HFFc6 (cell line): ENCODE measurements at regions not wholly inside any gene's neighbourhood (a gene's known extent, or its start where the extent isn't known, plus 50 kb on each side); places are given as distances from the start of the nearest gene placed in this dataset.

Source experiments
- DNase-seq: peaks from one replicate; pipeline ENCODE4 v3.0.0-alpha.2; 2018
- H3K27ac Mint-ChIP-seq: 2 replicates; pipeline ENCODE4 v1.8.0; 2020; ENCODE audit warnings: mild to moderate bottlenecking, mixed read lengths
- H3K27me3 Mint-ChIP-seq: 2 replicates; pipeline ENCODE4 v1.8.0; 2021; ENCODE audit warnings: mild to moderate bottlenecking, moderate library complexity, mixed read lengths; ENCODE audit not compliant: insufficient read depth
- H3K36me3 Mint-ChIP-seq: 2 replicates; pipeline ENCODE4 v1.8.0; 2021; ENCODE audit warnings: low read depth, mixed read lengths
- H3K4me1 Mint-ChIP-seq: 2 replicates; pipeline ENCODE4 v1.8.0; 2020; ENCODE audit warnings: low read depth, mixed read lengths
- H3K4me3 Mint-ChIP-seq: 2 replicates; pipeline ENCODE4 v1.8.0; 2020; ENCODE audit warnings: mild to moderate bottlenecking, moderate library complexity, mixed read lengths
- H3K9me3 Mint-ChIP-seq: 2 replicates; pipeline ENCODE4 v1.8.0; 2020; ENCODE audit warnings: mild to moderate bottlenecking, mixed read lengths
- CTCF ChIP-seq: fragments of 200-600 bp; sonication (generic); IDR thresholded peaks from 2 replicates; pipeline ENCODE4 v1.5.0; 2021; ENCODE audit warnings: antibody characterized with exemption, mild to moderate bottlenecking

GRCh38 chr15:66938114-66938830 lies 127.1 kb upstream of the SMAD3 start:
- no peak overlapping the region for H3K4me3 Mint-ChIP-seq
- peaks cover 2% of the 10 kb centered on the region; the same call in 1 of the 2 replicates for H3K27me3 Mint-ChIP-seq
- no peak for DNase-seq
- H3K9me3 Mint-ChIP-seq: peaks cover 11% of the 10 kb centered on the region
- TF ChIP-seq CTCF: no peak
- peaks cover 18% of the 10 kb centered on the region for H3K36me3 Mint-ChIP-seq
- H3K27ac Mint-ChIP-seq: no peak overlapping the region
- H3K4me1 Mint-ChIP-seq: peaks cover 34% of the 10 kb centered on the region

GRCh38 chr15:66939016-66939415 lies 126.4 kb upstream of the SMAD3 start:
- no peak for DNase-seq
- peaks cover 4% of the 10 kb centered on the region for H3K27me3 Mint-ChIP-seq
- TF ChIP-seq CTCF: no peak
- no peak overlapping the region for H3K4me3 Mint-ChIP-seq
- H3K4me1 Mint-ChIP-seq: peaks cover 34% of the 10 kb centered on the region
- H3K9me3 Mint-ChIP-seq: peaks cover 5% of the 10 kb centered on the region; the same call in 1 of the 2 replicates
- peaks cover 12% of the 10 kb centered on the region for H3K36me3 Mint-ChIP-seq
- no peak overlapping the region for H3K27ac Mint-ChIP-seq

- Mint-ChIP-seq H3K27ac (no peak overlapping the region), H3K4me1 (peaks cover 34% of the 10 kb centered on the region), H3K36me3 (peaks cover 8% of the 10 kb centered on the region), H3K9me3 (0 out of 2 replicates have a peak, but pooled peaks cover under 1% of the 10 kb centered on the region), H3K27me3 (peaks cover 4% of the 10 kb centered on the region), H3K4me3 (no peak overlapping the region)
- TF ChIP-seq CTCF: no peak
- no peak for DNase-seq
These were observed 125.9 kb upstream of the SMAD3 start for GRCh38 chr15:66939451-66940023.

- peak; percentile 25 for DNase-seq
- no peak for TF ChIP-seq CTCF
- Mint-ChIP-seq H3K4me3 (no peak overlapping the region), H3K36me3 (peaks cover 8% of the 10 kb centered on the region; the same call in 1 of the 2 replicates), H3K9me3 (no peaks in the 10 kb centered on the region), H3K27ac (no peak overlapping the region), H3K4me1 (peaks cover 28% of the 10 kb centered on the region), H3K27me3 (peaks cover 4% of the 10 kb centered on the region)
These were observed 125.0 kb upstream of the SMAD3 start for GRCh38 chr15:66940368-66940767.

GRCh38 chr15:66941108-66941711 lies 124.2 kb upstream of the SMAD3 start:
- no peak overlapping the region for H3K27ac Mint-ChIP-seq
- TF ChIP-seq CTCF: no peak
- H3K4me1 Mint-ChIP-seq: peaks cover 24% of the 10 kb centered on the region
- H3K4me3 Mint-ChIP-seq: no peak overlapping the region
- H3K27me3 Mint-ChIP-seq: peaks cover 4% of the 10 kb centered on the region
- peaks cover 8% of the 10 kb centered on the region; the same call in 1 of the 2 replicates for H3K36me3 Mint-ChIP-seq
- H3K9me3 Mint-ChIP-seq: no peaks in the 10 kb centered on the region
- DNase-seq: no peak
